ENCODE measurements at regions not wholly inside any gene's neighbourhood (a gene's known extent, or its start where the extent isn't known, plus 50 kb on each side); places are given as distances from the start of the nearest gene placed in this dataset.
A peak's percentile ranks its signal among the peaks of the same experiment; 100 is the strongest.

DNA sequence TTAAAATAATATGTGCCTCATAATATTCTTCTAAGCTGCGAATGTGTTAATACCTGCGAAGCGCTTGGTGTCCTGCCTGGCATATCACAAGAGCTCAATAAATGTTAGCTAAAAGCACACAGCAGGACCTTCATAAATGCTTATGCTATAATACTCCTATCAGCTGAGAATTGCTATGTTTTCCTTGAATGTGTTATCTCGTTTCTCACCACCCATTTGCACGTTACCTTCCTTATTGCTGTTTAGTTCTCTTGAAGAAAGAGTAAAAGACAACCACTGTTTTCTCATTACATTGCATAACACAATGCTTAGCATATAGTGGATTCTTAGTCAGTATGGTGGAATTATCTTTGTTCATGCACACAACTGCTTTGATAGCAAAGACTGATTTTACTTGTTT is 76.6 kb downstream of the EDN1 start:
- no peak overlapping the region for H3K4me3 ChIP-seq (ENCODE audit: low read depth, low read length)
- TF ChIP-seq, protein P1, sequence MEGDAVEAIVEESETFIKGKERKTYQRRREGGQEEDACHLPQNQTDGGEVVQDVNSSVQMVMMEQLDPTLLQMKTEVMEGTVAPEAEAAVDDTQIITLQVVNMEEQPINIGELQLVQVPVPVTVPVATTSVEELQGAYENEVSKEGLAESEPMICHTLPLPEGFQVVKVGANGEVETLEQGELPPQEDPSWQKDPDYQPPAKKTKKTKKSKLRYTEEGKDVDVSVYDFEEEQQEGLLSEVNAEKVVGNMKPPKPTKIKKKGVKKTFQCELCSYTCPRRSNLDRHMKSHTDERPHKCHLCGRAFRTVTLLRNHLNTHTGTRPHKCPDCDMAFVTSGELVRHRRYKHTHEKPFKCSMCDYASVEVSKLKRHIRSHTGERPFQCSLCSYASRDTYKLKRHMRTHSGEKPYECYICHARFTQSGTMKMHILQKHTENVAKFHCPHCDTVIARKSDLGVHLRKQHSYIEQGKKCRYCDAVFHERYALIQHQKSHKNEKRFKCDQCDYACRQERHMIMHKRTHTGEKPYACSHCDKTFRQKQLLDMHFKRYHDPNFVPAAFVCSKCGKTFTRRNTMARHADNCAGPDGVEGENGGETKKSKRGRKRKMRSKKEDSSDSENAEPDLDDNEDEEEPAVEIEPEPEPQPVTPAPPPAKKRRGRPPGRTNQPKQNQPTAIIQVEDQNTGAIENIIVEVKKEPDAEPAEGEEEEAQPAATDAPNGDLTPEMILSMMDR (conservative IDR thresholded peaks at IDR 0.05; ENCODE audit: low read depth, low read length) = no peak
- DNase-seq (ENCODE audit: low read depth) = no peak

DNA sequence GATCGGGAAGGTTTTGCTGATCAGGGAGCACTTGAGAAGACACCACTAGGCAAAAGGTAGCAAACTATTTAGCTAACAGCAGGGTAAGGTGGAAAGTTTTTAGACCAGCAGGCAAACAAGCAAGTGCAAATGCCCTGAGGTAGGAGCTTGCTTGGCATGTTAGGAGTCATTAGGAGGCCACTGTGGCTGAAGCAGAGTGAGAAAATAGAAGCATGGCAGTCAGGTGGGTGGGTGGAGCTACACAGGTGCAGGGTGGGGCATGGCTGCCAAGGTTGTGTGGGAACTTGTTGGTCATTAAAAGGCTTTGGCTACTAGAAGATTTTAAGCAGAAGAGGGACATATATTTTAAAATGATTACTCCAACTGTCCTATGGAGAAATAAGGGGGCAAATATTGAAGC is 77.3 kb downstream of the EDN1 start:
- DNase-seq (ENCODE audit: low read depth) = no peak
- TF ChIP-seq, protein P1 (conservative IDR thresholded peaks at IDR 0.05; ENCODE audit: low read depth, low read length) = no peak
- no peak overlapping the region for H3K4me3 ChIP-seq (ENCODE audit: low read depth, low read length)

DNA sequence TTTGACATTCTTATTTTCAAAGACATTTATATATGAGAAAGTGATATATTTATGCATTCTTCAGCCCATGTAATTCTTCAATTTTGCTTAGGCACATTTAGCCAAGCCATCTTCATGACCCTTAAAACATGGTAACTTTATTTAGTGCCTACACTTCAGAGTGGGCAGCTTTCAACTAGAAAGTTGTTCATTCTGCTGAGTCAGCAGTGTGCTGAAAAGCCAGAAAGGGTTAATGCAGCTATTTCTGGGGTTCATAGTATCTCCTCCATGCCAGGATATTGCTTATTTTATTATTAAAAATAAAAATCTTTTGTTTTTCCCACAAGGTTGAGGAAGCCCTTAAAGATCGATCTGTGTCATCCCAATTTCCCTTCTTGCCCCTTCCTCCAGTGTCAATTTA is 79.2 kb downstream of the EDN1 start:
- TF ChIP-seq, protein P1 (conservative IDR thresholded peaks at IDR 0.05; ENCODE audit: low read depth, low read length) = no peak
- DNase-seq (ENCODE audit: low read depth) = no peak
- H3K4me3 ChIP-seq (ENCODE audit: low read depth, low read length) = no peak overlapping the region

DNA sequence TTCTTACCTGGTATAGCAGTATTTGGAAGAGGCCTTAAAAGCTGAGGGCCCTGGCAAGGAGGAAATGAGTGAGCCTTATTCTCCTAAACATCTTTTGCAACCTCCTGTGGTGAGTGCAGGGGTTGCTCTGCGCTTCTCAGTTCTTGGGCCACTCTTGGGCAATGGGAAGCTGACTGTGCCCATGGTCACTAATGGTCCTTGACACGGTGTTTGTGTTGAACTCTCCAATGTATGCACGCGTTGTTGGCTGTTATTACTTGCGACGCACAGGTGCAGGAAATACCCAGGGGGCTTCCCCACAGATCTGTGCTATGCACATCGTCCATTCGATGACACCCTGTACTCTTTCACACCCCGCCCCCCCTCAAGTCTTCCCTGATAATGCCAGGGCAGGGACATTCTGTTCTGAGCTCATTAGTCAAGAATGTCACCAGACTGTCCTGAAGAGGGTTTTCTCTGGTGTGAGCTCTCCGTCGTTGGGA is 79.7 kb downstream of the EDN1 start:
- DNase-seq (ENCODE audit: low read depth) = no peak
- H3K4me3 ChIP-seq (ENCODE audit: low read depth, low read length) = no peak overlapping the region
- TF ChIP-seq, protein P1 (conservative IDR thresholded peaks at IDR 0.05; ENCODE audit: low read depth, low read length) = peak; percentile 49

DNA sequence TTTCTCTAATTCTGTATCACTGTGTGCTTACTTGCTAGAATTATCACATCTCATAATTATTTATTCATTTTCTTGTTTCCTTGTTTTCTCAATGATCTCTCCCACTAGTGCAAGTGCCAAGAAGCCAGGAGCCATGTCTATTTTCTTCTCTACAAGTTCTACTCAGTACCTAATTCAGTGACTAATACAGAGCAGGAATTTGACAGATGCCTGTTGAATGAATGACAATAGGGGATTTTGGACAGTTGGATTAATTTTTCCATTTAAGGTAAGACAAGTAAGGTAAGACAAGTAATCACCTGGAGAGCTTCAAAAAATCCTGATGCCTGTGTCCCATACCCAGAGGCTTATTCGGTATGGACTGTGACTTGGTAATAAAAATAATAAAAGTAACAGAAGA is 81.0 kb downstream of the EDN1 start:
- TF ChIP-seq, protein P1 (conservative IDR thresholded peaks at IDR 0.05; ENCODE audit: low read depth, low read length) = no peak
- peak; percentile 55 for DNase-seq (ENCODE audit: low read depth)
- H3K4me3 ChIP-seq (ENCODE audit: low read depth, low read length) = no peak overlapping the region

DNA sequence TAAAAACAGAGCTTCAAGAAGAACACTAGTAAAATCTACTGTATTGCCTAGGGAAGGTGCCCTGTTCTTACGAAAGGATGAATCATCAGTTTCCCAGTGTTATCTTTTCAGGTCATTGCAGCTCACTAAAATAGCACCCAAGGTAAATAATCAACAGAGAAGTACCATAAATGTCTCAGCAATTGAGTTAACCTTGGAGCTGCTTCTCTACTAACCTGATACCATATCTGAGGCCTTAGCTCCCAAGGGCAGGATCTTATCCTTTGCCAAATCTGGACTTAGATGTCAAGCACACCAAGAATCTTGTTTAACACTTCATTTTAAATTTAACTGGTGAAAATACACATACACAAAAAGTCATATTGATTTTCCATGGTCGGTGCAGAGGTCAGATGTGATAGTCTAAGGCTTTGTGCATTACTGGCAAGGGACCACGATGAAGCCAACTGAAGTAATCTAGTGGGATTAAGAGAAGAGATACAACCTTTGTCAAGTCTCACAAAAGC is 81.5 kb downstream of the EDN1 start:
- DNase-seq (ENCODE audit: low read depth) = peak; percentile 84
- TF ChIP-seq, protein P1 (conservative IDR thresholded peaks at IDR 0.05; ENCODE audit: low read depth, low read length) = no peak

DNA sequence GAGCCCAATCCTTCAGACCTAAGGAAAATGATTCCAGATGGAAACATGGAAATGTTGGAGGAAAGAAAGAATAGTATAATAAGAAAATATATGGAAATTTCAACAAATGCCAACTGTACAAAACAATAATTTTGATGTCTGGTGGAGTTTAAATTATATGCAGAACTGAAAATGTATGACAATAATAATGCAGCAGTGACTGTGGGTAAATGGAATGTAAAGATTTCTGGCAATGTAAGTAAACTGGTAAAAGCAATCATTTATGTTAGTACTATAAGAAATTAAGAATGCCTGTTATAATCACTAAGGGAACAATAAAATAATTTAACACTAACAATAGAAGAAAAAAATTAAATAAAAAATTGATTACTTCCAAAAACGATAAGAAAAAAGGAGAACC is 89.0 kb downstream of the EDN1 start:
- TF ChIP-seq, protein P1 (conservative IDR thresholded peaks at IDR 0.05; ENCODE audit: low read depth, low read length) = no peak
- no peak overlapping the region for H3K4me3 ChIP-seq (ENCODE audit: low read depth, low read length)
- no peak for DNase-seq (ENCODE audit: low read depth)

More for the DNA sequence above, 81.5 kb downstream of the EDN1 start:
- no peak overlapping the region for H3K4me3 ChIP-seq (ENCODE audit: low read depth, low read length)

All from epithelial cell of proximal tubule (primary cell).